Lung (tissue), 11 donors: ENCODE measurements at regions not wholly inside any gene's neighbourhood (a gene's known extent, or its start where the extent isn't known, plus 50 kb on each side); places are given as distances from the start of the nearest gene placed in this dataset.

ENCODE experiments used
- ATAC-seq: fragments of 200-7000 bp; cut with Tn5 transposase; one replicate; pipeline ENCODE4 v1.9.1; 2020; ENCODE audit warnings: moderate number of reproducible peaks; ENCODE audit not compliant: insufficient read depth, low FRiP score
- DNase-seq, 3 donors: peaks; one replicate each; pipeline ENCODE4 v3.0.0-alpha.2; 2013 to 2017
- H3K27ac ChIP-seq, 2 donors: one replicate each; pipeline ENCODE4 v1.5.1; 2013; ENCODE audit warnings: mild to moderate bottlenecking in 2 of 2, moderate library complexity in 2 of 2, control low read depth in 1 of 2, inconsistent platforms in 1 of 2, low read depth in 1 of 2, low read length in 1 of 2
- H3K27me3 ChIP-seq, 3 donors: one replicate each; pipeline ENCODE4 v1.5.1; 2013; ENCODE audit warnings: low read length in 2 of 3; ENCODE audit not compliant: control insufficient read depth in 3 of 3, insufficient read depth in 3 of 3
- H3K36me3 ChIP-seq, 4 donors: one replicate each; pipeline ENCODE4 v1.5.1; 2013; ENCODE audit warnings: low read length in 4 of 4, mild to moderate bottlenecking in 1 of 4, moderate library complexity in 1 of 4; ENCODE audit not compliant: control insufficient read depth in 4 of 4, insufficient read depth in 4 of 4
- H3K4me1 ChIP-seq, 5 donors: one replicate each; pipeline ENCODE4 v1.5.1; 2013; ENCODE audit warnings: low read length in 5 of 5, mild to moderate bottlenecking in 2 of 5, moderate library complexity in 1 of 5; ENCODE audit not compliant: control insufficient read depth in 5 of 5, insufficient read depth in 5 of 5
- H3K4me3 ChIP-seq: one replicate; pipeline ENCODE4 v1.5.1; 2013; ENCODE audit warnings: mild to moderate bottlenecking, control low read depth, moderate library complexity
- H3K9ac ChIP-seq, 2 donors: one replicate each; pipeline ENCODE4 v1.5.1; 2013; ENCODE audit warnings: low read length in 2 of 2, control low read depth in 1 of 2; ENCODE audit not compliant: insufficient read depth in 1 of 2
- H3K9me3 ChIP-seq, 4 donors: one replicate each; pipeline ENCODE4 v1.5.1; 2013; ENCODE audit warnings: low read length in 3 of 4, mild to moderate bottlenecking in 1 of 4, moderate library complexity in 1 of 4; ENCODE audit not compliant: control insufficient read depth in 4 of 4, insufficient read depth in 3 of 4
- WGBS, 2 donors: extraction: QIAGEN DNeasy Blood & Tissue Kit; methylation state at CpG; one replicate each; pipeline ENCODE4 v1.1.7; 2013; 5-methylcytosine and 5-hydroxymethylcytosine counted together
- TF ChIP-seq, protein P1 (sequence below): IDR thresholded peaks from 2 replicates; pipeline ENCODE4 v1.5.1; 2012; ENCODE audit warnings: mild to moderate bottlenecking; ENCODE audit errors: control extremely low read depth, extremely low read depth
- donor health status: control.
- donor health status: control.
- donor health status: Bipolar disorder and iron deficiency.
- donor health status: healthy.
- donor health status: DM: yes; HTN: yes; CAD: no.

DNA sequence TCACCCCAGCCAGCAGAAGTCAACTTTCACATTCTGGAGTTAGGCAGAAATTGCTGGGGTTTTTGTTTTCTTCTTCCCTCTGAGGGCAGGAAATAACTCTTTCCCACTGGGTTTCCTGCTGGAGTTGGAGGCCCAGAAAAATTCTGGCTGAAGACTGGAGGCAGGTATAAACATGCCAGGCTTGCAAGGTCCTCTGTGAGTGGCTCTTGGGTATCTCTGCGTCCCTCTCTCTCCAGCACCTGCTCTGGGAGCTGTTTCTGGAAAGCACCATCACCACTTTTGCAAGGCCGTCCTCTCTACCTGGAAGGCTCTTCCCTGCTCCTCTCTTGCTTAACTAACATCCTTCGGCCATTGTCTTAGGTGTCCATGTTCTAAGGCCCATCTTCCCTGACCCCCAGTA lies 91.0 kb downstream of the MCFD2 start:
- no peak for DNase-seq
- WGBS, 2 donors, result 93 to 94% methylated on average over 3 of the region's 3 CpGs
- no peaks in the 10 kb centered on the region for H3K36me3 ChIP-seq
- H3K27me3 ChIP-seq, result no peaks in the 10 kb centered on the region
- H3K4me1 ChIP-seq, result peaks cover 0 to 7% (median 4%) of the 10 kb centered on the region in 5 donors
- no peak for ATAC-seq
- H3K4me3 ChIP-seq, result no peak overlapping the region
- peaks cover 0 to 4% (median 0%) of the 10 kb centered on the region in 4 donors for H3K9me3 ChIP-seq
- no peak overlapping the region for H3K27ac ChIP-seq
- TF ChIP-seq, protein P1, sequence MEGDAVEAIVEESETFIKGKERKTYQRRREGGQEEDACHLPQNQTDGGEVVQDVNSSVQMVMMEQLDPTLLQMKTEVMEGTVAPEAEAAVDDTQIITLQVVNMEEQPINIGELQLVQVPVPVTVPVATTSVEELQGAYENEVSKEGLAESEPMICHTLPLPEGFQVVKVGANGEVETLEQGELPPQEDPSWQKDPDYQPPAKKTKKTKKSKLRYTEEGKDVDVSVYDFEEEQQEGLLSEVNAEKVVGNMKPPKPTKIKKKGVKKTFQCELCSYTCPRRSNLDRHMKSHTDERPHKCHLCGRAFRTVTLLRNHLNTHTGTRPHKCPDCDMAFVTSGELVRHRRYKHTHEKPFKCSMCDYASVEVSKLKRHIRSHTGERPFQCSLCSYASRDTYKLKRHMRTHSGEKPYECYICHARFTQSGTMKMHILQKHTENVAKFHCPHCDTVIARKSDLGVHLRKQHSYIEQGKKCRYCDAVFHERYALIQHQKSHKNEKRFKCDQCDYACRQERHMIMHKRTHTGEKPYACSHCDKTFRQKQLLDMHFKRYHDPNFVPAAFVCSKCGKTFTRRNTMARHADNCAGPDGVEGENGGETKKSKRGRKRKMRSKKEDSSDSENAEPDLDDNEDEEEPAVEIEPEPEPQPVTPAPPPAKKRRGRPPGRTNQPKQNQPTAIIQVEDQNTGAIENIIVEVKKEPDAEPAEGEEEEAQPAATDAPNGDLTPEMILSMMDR, result no peak
- no peak overlapping the region for H3K9ac ChIP-seq

DNA sequence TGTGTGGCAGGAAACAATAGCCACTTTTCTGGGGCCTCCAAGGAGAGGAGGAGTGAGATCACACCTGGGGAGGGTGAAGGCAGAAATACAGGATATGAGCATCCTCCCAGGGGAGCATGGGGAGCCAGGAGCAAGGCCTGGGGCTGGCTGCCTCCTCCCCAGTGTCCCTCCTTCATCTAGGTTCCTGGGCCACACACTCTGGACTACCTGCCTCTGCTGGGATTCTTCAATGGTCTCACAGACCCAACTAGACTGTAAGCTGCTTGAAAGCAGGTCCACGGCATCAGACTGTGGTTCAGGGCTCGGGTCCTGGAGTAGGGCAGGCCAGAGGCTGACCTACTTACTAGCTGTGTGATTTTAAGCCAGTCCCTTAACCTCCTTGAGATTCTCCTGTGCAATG lies 94.0 kb downstream of the MCFD2 start:
- H3K36me3 ChIP-seq, result no peaks in the 10 kb centered on the region
- H3K4me1 ChIP-seq, result peaks cover 0 to 17% (median 4%) of the 10 kb centered on the region in 5 donors
- DNase-seq (no peak), ATAC-seq (no peak)
- no peaks in the 10 kb centered on the region for H3K9me3 ChIP-seq
- 90 to 93% methylated on average over 2 of the region's 2 CpGs for WGBS, 2 donors
- no peak overlapping the region for H3K9ac ChIP-seq
- H3K27me3 ChIP-seq, result no peaks in the 10 kb centered on the region
- H3K27ac ChIP-seq, result no peak overlapping the region
- TF ChIP-seq, protein P1, result no peak
- H3K4me3 ChIP-seq, result no peak overlapping the region

DNA sequence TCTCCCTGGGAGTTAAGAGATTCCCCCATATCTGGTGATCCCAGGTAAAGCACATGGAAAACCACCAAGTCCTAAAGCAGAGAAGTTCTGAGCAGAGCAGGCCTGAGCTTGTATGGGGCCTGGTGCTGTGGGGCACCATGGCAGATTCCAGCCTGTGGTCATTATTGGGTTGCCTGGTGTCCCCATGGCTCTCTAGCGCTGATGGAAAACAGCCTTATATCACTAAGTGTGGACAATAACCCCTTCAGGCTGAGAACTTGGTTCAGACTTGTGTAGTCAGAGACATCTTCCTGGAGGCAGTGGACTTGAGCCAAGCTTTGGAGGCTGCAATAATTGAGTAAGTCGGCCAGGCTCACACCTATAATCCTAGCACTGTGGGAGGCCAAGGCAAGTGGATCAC lies 96.8 kb downstream of the MCFD2 start:
- TF ChIP-seq, protein P1, result no peak
- H3K9me3 ChIP-seq, result no peaks in the 10 kb centered on the region
- no peak for DNase-seq
- no peaks in the 10 kb centered on the region for H3K27me3 ChIP-seq
- peak overlapping the region; percentile 28 to 84 for H3K27ac ChIP-seq
- H3K4me1 ChIP-seq, result peaks cover 9 to 28% (median 19%) of the 10 kb centered on the region in 5 donors
- H3K9ac ChIP-seq, result no peak overlapping the region
- no peak for ATAC-seq
- 96% methylated on average over 2 of the region's 2 CpGs for WGBS, 2 donors
- no peaks in the 10 kb centered on the region for H3K36me3 ChIP-seq
- no peak overlapping the region for H3K4me3 ChIP-seq

DNA sequence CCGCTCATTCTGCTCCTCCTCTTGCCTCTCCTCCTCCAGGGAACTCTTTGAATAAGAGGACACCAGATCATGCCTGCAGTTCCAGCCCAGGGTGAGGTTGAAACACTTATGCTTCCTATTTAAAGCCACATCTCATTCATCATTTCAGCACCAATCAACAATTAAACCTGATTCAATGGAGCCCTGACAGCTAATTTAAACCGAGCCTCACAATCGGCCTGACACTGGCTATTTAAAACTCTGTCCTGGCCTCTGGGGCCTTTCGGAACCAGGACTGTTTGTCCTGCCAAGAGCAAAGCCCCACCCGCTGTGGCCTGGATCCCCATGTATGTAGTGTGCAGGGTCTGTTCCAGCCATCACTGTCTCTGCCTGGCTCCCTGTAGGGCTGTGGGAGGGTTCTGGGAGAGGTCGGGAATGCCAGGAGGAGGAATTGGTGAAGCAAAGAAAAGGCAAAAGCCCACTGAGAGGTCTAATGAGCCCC lies 97.4 kb downstream of the MCFD2 start:
- TF ChIP-seq, protein P1, result no peak
- no peaks in the 10 kb centered on the region for H3K27me3 ChIP-seq
- DNase-seq, result no peak
- H3K36me3 ChIP-seq, result no peaks in the 10 kb centered on the region
- peak overlapping the region; percentile 28 to 84 for H3K27ac ChIP-seq
- H3K4me3 ChIP-seq, result no peak overlapping the region
- WGBS, 2 donors, result 57 to 71% methylated on average over 6 of the region's 6 CpGs
- H3K9ac ChIP-seq, result no peak overlapping the region
- peaks cover 14 to 30% (median 22%) of the 10 kb centered on the region in 5 donors for H3K4me1 ChIP-seq
- ATAC-seq, result no peak
- no peaks in the 10 kb centered on the region for H3K9me3 ChIP-seq
